Suppressor macrophage (primary cell): ENCODE measurements at regions not wholly inside any gene's neighbourhood (a gene's known extent, or its start where the extent isn't known, plus 50 kb on each side); places are given as distances from the start of the nearest gene placed in this dataset.
A peak's percentile ranks its signal among the peaks of the same experiment; 100 is the strongest.

Source experiments
- DNase-seq, 4 experiments: peaks; one replicate each; pipeline ENCODE4 v3.0.0-alpha.2; 2020 to 2022

GRCh38 chr5:21164425-21164824, 1176.4 kb upstream of the CDH18 start:
- no peak for DNase-seq

GRCh38 chr5:21159510-21160059, 1171.6 kb upstream of the CDH18 start:
- no peak for DNase-seq

- no peak for DNase-seq
Observed at GRCh38 chr5:21154526-21154925, 1166.5 kb upstream of the CDH18 start.

- peak in 1 of 4 experiments; percentile 0 for DNase-seq
Observed at GRCh38 chr5:21152611-21153010, 1164.6 kb upstream of the CDH18 start.

- no peak for DNase-seq
Observed at GRCh38 chr5:21145376-21145775, 1157.4 kb upstream of the CDH18 start.

GRCh38 chr5:21143686-21144085, 1155.7 kb upstream of the CDH18 start:
- DNase-seq: no peak

- no peak for DNase-seq
Observed at GRCh38 chr5:21142791-21143190, 1154.8 kb upstream of the CDH18 start.

- no peak for DNase-seq
Observed at GRCh38 chr5:21140987-21141386, 1153.0 kb upstream of the CDH18 start.

- DNase-seq: no peak
Observed at GRCh38 chr5:21126236-21126635, 1138.2 kb upstream of the CDH18 start.

- DNase-seq: no peak
Observed at GRCh38 chr5:21125238-21125983, 1137.4 kb upstream of the CDH18 start.

GRCh38 chr5:21121213-21121612, 1133.2 kb upstream of the CDH18 start:
- DNase-seq: no peak

- no peak for DNase-seq
Observed at GRCh38 chr5:21097661-21098060, 1109.7 kb upstream of the CDH18 start.

GRCh38 chr5:21094619-21095018, 1106.6 kb upstream of the CDH18 start:
- no peak for DNase-seq

GRCh38 chr5:21087766-21088165, 1099.8 kb upstream of the CDH18 start:
- DNase-seq: no peak

- no peak for DNase-seq
Observed at GRCh38 chr5:21085791-21086190, 1097.8 kb upstream of the CDH18 start.

- DNase-seq: no peak
Observed at GRCh38 chr5:21071986-21072385, 1084.0 kb upstream of the CDH18 start.

- DNase-seq: no peak
Observed at GRCh38 chr5:21071421-21071820, 1083.4 kb upstream of the CDH18 start.

GRCh38 chr5:21070858-21071257, 1082.9 kb upstream of the CDH18 start:
- DNase-seq: no peak

- DNase-seq: no peak
Observed at GRCh38 chr5:21067724-21068123, 1079.7 kb upstream of the CDH18 start.

- DNase-seq: no peak
Observed at GRCh38 chr5:21063146-21063545, 1075.1 kb upstream of the CDH18 start.

GRCh38 chr5:21058289-21058688, 1070.3 kb upstream of the CDH18 start:
- DNase-seq: no peak

- DNase-seq: no peak
Observed at GRCh38 chr5:21051945-21052344, 1063.9 kb upstream of the CDH18 start.

- DNase-seq: no peak
Observed at GRCh38 chr5:21049901-21050300, 1061.9 kb upstream of the CDH18 start.

GRCh38 chr5:21030981-21031380, 1043.0 kb upstream of the CDH18 start:
- DNase-seq: no peak

GRCh38 chr5:21024966-21025365, 1037.0 kb upstream of the CDH18 start:
- no peak for DNase-seq
